GM06990 (cell line): ENCODE measurements at regions not wholly inside any gene's neighbourhood (a gene's known extent, or its start where the extent isn't known, plus 50 kb on each side); places are given as distances from the start of the nearest gene placed in this dataset.

ENCODE experiments used
- DNase-seq: peaks from one replicate; pipeline ENCODE4 v3.0.0-alpha.2; 2011; ENCODE audit not compliant: insufficient read length; ENCODE audit errors: extremely low read depth
- H3K27me3 ChIP-seq: replicated peaks from 2 replicates; pipeline ENCODE4 v1.6.0; 2011; ENCODE audit warnings: low read length; ENCODE audit not compliant: control insufficient read depth, insufficient read depth
- H3K36me3 ChIP-seq: 2 replicates; pipeline ENCODE4 v1.5.1; 2011; ENCODE audit warnings: low read length; ENCODE audit not compliant: control insufficient read depth, insufficient read depth
- H3K4me3 ChIP-seq: replicated peaks from 2 replicates; pipeline ENCODE4 v1.5.1; 2011; ENCODE audit warnings: low read depth, mild to moderate bottlenecking, control low read depth, low read length
- TF ChIP-seq, protein P1 (sequence below): IDR thresholded peaks from 2 replicates; pipeline ENCODE4 v1.5.1; 2011; ENCODE audit warnings: low read length, control low read depth, mild to moderate bottlenecking, inconsistent platforms; ENCODE audit not compliant: insufficient read depth, poor library complexity, severe bottlenecking

DNA sequence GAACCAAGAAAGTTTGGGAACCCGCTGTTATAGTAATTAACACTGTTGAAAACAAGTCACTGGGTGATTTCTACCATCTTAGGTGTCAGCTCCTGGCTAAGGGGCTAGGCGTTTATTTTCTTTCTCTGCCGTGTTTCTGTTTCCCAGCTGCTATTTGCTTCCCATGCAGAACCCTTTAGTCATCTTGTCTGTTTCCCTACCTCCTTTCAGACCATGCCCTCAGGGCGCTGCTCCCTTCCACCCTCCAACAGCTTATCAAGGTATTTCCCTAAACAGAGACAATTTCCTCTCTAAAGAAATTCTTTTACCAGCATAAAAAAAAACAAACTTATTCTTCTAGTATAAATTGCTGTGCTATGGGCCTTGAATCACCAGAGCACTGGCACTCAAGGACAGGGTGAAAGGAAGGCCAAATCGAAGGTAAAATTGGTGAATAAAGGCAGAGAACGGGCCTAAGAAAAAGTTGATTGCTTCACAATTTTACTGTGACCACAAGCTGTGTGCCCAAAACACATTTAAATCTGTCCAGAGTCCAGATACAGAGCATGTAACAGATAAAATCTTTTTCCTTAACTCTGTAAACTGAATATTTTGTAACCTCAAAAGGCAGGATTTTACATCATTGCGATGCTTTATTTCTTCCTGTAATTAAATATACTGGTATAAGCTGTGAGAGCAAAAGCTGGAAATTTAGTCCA is 319.2 kb downstream of the ZNF621 start:
- TF ChIP-seq, protein P1, sequence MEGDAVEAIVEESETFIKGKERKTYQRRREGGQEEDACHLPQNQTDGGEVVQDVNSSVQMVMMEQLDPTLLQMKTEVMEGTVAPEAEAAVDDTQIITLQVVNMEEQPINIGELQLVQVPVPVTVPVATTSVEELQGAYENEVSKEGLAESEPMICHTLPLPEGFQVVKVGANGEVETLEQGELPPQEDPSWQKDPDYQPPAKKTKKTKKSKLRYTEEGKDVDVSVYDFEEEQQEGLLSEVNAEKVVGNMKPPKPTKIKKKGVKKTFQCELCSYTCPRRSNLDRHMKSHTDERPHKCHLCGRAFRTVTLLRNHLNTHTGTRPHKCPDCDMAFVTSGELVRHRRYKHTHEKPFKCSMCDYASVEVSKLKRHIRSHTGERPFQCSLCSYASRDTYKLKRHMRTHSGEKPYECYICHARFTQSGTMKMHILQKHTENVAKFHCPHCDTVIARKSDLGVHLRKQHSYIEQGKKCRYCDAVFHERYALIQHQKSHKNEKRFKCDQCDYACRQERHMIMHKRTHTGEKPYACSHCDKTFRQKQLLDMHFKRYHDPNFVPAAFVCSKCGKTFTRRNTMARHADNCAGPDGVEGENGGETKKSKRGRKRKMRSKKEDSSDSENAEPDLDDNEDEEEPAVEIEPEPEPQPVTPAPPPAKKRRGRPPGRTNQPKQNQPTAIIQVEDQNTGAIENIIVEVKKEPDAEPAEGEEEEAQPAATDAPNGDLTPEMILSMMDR = no peak
- H3K27me3 ChIP-seq = no peaks in the 10 kb centered on the region; the same call in 1 of the 2 replicates

DNA sequence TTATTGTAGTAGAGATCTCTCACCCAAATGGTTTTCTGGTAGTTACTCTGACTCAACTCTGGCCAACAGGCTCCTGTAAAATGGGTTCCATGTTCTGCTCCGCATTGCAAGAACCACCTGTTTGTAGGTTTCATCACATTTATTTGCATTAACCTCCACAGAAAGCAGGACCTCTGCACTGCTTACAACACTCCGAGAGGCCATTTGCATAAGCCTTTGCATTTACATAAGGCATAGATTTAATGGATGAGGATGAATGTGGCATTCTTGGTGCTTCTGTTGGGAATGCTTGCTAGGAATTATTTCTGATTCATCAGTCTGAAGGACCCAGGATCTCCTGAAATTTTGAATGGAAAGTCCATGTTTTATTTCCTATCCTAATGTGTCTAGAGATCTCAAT is 320.1 kb downstream of the ZNF621 start:
- Histone ChIP-seq H3K27me3 (no peaks in the 10 kb centered on the region; the same call in 1 of the 2 replicates), H3K4me3 (no peak overlapping the region), H3K36me3 (no peaks in the 10 kb centered on the region)
- no peak for DNase-seq
- TF ChIP-seq, protein P1 = no peak

More for the DNA sequence above, 319.2 kb downstream of the ZNF621 start:
- DNase-seq = no peak
- no peaks in the 10 kb centered on the region for H3K36me3 ChIP-seq
- no peak overlapping the region for H3K4me3 ChIP-seq

DNA sequence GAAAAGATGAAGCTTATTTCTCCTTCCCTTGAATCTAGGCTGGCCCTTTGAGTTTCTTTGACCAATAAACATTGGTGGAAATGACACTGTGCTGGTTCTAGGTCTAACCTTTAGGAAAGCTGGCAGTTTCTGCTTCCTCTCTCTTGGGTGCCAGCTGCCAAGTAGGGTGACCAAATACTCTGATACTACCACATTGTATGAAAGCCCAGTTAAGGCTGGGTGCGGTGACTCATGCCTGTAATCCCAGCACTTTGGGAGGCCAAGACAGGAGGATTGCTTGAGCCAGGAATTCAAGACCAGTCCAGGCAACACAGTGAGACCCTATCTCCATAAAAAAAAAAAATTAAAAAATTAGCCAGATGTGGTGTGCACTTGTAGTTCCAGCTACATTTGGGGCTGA is 320.7 kb downstream of the ZNF621 start:
- TF ChIP-seq, protein P1 = no peak
- DNase-seq = no peak
- H3K36me3 ChIP-seq = no peaks in the 10 kb centered on the region
- H3K4me3 ChIP-seq = no peak overlapping the region
- H3K27me3 ChIP-seq = no peaks in the 10 kb centered on the region; the same call in 1 of the 2 replicates

DNA sequence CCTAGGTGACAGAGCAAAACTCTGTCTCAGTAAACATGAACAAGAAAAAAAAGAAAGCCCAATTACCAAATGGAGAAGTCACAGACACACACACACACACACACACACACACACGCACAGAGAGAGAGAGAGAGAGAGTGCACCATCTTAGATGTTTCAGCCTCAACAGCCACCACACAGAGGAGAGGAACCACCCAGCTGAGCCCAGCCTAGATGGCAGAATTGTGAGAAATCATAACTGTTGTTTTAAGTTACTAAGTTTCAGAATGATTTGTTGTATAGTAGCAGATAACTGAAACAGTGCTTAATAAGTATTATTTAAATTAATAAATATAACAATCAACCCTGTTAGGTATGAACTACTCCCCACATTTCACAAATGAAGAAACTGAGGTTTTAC is 321.2 kb downstream of the ZNF621 start:
- Histone ChIP-seq H3K4me3 (no peak overlapping the region), H3K27me3 (no peaks in the 10 kb centered on the region; the same call in 1 of the 2 replicates), H3K36me3 (no peaks in the 10 kb centered on the region)
- TF ChIP-seq, protein P1 = no peak
- no peak for DNase-seq

DNA sequence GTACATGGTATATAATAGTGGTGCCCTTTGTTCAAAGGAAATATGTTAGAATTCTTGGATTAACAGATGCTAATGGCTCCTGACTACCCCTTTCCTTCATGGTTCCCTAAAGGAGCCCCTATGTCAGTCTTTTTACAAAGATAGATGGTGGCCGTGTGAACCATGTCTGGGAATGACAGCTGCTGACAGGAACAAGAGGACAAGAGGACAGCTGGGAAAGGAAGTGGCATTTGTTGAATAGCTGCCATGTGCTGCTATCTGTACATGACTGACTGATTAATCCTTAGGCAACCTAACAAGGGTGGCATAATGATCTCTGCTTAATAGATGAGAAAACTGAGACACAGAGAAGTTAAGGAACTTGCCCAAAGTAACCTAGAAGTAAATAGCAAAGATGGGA is 321.7 kb downstream of the ZNF621 start:
- Histone ChIP-seq H3K27me3 (no peaks in the 10 kb centered on the region; the same call in 1 of the 2 replicates), H3K36me3 (no peaks in the 10 kb centered on the region), H3K4me3 (no peak overlapping the region)
- no peak for DNase-seq
- TF ChIP-seq, protein P1 = no peak
